ENCODE measurements at regions not wholly inside any gene's neighbourhood (a gene's known extent, or its start where the extent isn't known, plus 50 kb on each side); places are given as distances from the start of the nearest gene placed in this dataset.

DNA sequence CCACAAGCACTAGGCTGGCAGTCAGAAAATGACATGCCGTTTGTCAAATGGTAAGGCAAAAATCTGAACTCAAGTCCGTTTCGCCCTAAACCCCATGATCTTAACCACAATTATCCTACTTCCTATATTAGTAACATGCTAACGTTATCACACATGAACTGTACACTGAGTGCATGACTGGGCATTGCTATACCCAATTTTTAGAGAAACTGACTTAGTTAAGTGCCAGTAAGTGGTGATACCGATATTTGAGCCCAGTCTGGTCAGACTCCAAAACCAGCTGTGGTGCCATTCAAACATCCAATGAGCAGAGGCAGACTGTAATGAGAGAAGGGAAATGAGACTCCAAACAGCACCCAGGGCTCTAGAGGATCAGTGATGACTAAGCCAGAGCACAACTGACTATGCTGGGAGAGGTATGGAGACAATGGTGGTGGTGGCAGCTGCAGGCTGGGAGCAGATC, 311.7 kb upstream of the PKDCC start:
- no peaks in the 10 kb centered on the region for H3K4me1 ChIP-seq (ENCODE audit: low read depth, poor library complexity, severe bottlenecking)
- no peak overlapping the region for H3K4me3 ChIP-seq (IDR thresholded peaks at IDR 0.05; ENCODE audit: insufficient read depth, low read depth, low read length)
- H3K36me3 ChIP-seq (ENCODE audit: insufficient read depth): no peaks in the 10 kb centered on the region
- H3K9ac ChIP-seq: no peak overlapping the region
- H2AFZ ChIP-seq (ENCODE audit: low read depth): no peak overlapping the region
- TF ChIP-seq, protein P1, sequence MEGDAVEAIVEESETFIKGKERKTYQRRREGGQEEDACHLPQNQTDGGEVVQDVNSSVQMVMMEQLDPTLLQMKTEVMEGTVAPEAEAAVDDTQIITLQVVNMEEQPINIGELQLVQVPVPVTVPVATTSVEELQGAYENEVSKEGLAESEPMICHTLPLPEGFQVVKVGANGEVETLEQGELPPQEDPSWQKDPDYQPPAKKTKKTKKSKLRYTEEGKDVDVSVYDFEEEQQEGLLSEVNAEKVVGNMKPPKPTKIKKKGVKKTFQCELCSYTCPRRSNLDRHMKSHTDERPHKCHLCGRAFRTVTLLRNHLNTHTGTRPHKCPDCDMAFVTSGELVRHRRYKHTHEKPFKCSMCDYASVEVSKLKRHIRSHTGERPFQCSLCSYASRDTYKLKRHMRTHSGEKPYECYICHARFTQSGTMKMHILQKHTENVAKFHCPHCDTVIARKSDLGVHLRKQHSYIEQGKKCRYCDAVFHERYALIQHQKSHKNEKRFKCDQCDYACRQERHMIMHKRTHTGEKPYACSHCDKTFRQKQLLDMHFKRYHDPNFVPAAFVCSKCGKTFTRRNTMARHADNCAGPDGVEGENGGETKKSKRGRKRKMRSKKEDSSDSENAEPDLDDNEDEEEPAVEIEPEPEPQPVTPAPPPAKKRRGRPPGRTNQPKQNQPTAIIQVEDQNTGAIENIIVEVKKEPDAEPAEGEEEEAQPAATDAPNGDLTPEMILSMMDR (conservative IDR thresholded peaks at IDR 0.05; ENCODE audit: low read depth, low read length): no peak
- H3K27me3 ChIP-seq (ENCODE audit: insufficient read depth, low read depth): no peaks in the 10 kb centered on the region
- no peak overlapping the region for H3K27ac ChIP-seq
- H3K4me2 ChIP-seq: no peak overlapping the region
- no peaks in the 10 kb centered on the region for H4K20me1 ChIP-seq (ENCODE audit: insufficient read depth)
- H3K79me2 ChIP-seq (ENCODE audit: insufficient read depth, low read depth): no peaks in the 10 kb centered on the region

DNA sequence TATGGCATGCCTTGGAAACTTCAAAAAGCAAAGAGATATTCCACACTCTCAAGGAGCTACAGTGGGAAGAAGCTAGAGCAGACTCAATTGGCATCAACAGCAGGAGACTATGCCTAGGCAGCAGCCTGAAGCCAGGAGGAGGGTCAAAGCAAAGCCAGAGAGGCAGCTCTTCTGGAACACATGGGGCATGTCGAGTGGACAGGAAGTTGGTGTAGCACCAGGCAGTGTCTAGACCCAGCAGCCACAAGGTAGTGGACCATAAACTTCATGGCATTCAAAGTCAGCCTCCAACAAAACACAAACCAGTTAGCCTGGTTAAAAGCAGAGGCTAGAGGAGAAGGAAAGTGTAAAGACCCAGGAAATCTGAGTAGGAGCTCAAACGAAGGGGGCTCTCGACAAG, 311.2 kb upstream of the PKDCC start:
- H3K79me2 ChIP-seq (ENCODE audit: insufficient read depth, low read depth): no peaks in the 10 kb centered on the region
- H3K36me3 ChIP-seq (ENCODE audit: insufficient read depth): no peaks in the 10 kb centered on the region
- H3K4me3 ChIP-seq (IDR thresholded peaks at IDR 0.05; ENCODE audit: insufficient read depth, low read depth, low read length): no peak overlapping the region
- H3K27ac ChIP-seq: no peak overlapping the region
- H2AFZ ChIP-seq (ENCODE audit: low read depth): no peak overlapping the region
- TF ChIP-seq, protein P1 (conservative IDR thresholded peaks at IDR 0.05; ENCODE audit: low read depth, low read length): no peak
- H3K4me1 ChIP-seq (ENCODE audit: low read depth, poor library complexity, severe bottlenecking): no peaks in the 10 kb centered on the region
- H3K9ac ChIP-seq: no peak overlapping the region
- H3K27me3 ChIP-seq (ENCODE audit: insufficient read depth, low read depth): no peaks in the 10 kb centered on the region
- H3K4me2 ChIP-seq: no peak overlapping the region
- H4K20me1 ChIP-seq (ENCODE audit: insufficient read depth): no peaks in the 10 kb centered on the region

DNA sequence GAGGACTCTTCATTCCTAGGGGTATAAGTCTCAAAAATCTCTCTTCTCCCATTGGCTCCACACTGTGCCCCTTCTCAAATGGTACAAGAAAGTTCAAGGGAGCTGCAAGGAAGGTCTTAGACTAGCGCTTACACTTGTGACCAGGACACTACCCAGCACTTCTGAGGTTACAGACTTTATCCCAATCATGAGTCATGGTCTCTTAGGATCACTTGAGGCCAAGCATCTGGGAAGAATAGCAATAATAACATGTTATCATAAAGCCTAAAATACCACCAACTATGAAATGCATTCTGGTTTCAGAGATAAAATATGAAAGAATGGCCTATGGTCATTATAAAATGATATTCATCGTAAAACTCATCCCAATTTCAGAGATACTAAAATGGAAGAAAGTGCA, 309.9 kb upstream of the PKDCC start:
- Histone ChIP-seq H3K79me2 (ENCODE audit: insufficient read depth, low read depth) (no peaks in the 10 kb centered on the region), H3K4me3 (IDR thresholded peaks at IDR 0.05; ENCODE audit: insufficient read depth, low read depth, low read length) (no peak overlapping the region)

DNA sequence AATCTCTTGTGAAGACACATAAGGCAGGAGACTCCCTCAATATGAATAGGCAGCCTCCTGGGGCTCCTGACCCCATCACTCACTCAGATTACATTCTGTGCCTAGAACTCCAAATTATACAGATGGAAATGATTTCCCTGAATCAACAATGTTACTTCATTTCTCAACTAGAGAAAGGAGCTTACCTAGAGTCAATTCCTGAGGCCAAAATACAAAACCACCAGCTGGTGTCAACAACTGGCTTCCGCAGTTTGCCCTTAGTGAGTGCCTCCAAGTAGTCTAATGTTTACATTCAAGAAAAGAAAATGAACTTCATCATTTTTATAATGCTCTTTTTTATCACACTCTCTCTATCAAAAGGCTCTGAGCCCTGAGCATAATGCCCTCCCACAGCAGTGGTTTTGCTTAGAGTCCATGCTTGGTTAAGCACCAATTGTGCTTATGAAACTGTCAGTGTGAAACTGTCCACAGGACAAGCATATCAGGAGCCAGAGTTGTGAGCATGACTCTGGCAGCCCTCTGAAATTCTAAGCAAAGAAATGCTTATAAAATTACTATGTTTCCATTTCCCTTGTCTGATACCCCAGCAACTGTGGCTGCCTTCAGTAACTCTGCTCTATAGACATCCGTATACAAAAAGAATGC, 305.7 kb upstream of the PKDCC start:
- no peak overlapping the region for H3K4me2 ChIP-seq
- no peaks in the 10 kb centered on the region for H3K27me3 ChIP-seq (ENCODE audit: insufficient read depth, low read depth)
- H3K9ac ChIP-seq: no peak overlapping the region
- H2AFZ ChIP-seq (ENCODE audit: low read depth): no peak overlapping the region
- H3K79me2 ChIP-seq (ENCODE audit: insufficient read depth, low read depth): no peaks in the 10 kb centered on the region
- no peak overlapping the region for H3K4me3 ChIP-seq (IDR thresholded peaks at IDR 0.05; ENCODE audit: insufficient read depth, low read depth, low read length)
- no peaks in the 10 kb centered on the region for H3K4me1 ChIP-seq (ENCODE audit: low read depth, poor library complexity, severe bottlenecking)
- no peak overlapping the region for H3K27ac ChIP-seq
- TF ChIP-seq, protein P1 (conservative IDR thresholded peaks at IDR 0.05; ENCODE audit: low read depth, low read length): no peak
- no peaks in the 10 kb centered on the region for H4K20me1 ChIP-seq (ENCODE audit: insufficient read depth)
- no peaks in the 10 kb centered on the region for H3K36me3 ChIP-seq (ENCODE audit: insufficient read depth)

More for the DNA sequence above, 309.9 kb upstream of the PKDCC start:
- Histone ChIP-seq H3K27ac (no peak overlapping the region), H3K4me2 (no peak overlapping the region), H4K20me1 (ENCODE audit: insufficient read depth) (no peaks in the 10 kb centered on the region), H3K9ac (no peak overlapping the region), H2AFZ (ENCODE audit: low read depth) (no peak overlapping the region), H3K4me1 (ENCODE audit: low read depth, poor library complexity, severe bottlenecking) (no peaks in the 10 kb centered on the region), H3K27me3 (ENCODE audit: insufficient read depth, low read depth) (no peaks in the 10 kb centered on the region), H3K36me3 (ENCODE audit: insufficient read depth) (no peaks in the 10 kb centered on the region)
- TF ChIP-seq, protein P1 (conservative IDR thresholded peaks at IDR 0.05; ENCODE audit: low read depth, low read length): no peak
